HG02763 (cell line): ENCODE measurements at regions not wholly inside any gene's neighbourhood (a gene's known extent, or its start where the extent isn't known, plus 50 kb on each side); places are given as distances from the start of the nearest gene placed in this dataset.

Experiments used
- ATAC-seq: cut with Tn5 transposase; IDR thresholded peaks from one replicate; pipeline ENCODE4 v1.9.1; 2021; ENCODE audit warnings: mild to moderate bottlenecking, moderate library complexity; ENCODE audit not compliant: unreplicated experiment

DNA sequence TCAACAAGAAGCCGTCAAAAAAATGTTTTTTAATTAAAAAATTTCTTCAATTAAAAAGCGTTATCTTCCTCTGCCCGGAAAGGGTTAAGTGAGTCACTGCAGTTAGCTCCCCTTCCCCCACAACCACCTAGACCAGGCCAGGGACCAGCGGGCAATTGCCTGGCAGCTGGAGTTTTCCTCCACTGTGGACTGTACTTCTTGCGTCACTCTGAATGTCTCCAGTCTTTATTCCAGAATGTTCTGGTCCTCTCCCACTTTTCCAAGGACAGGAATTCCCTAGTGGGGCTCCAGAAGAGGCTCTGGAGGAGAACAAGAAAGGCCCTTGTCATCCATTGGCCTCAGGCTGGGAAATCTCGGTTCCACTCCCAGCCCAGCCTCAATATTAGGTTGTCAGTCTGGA, 114.0 kb downstream of the C9orf50 start:
- no peak for ATAC-seq

DNA sequence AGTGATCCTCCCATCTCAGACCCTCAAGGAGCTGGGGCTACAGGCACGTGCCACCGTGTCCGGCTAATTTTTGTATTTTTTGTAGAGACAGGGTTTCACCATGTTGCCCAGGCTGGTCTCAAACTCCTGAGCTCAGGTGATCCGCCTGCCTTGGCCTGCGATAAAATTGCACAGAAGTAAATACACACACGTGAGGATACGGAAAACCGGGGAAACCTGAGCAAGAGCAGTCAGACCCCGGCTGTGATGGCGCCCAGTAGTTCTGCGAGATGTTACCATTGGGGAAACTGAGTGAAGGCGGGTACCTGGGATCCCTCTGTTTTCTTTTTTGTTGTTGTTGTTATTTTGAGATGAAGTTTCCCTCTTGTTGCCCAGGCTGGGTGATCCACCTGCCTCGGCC, 114.9 kb downstream of the C9orf50 start:
- no peak for ATAC-seq

DNA sequence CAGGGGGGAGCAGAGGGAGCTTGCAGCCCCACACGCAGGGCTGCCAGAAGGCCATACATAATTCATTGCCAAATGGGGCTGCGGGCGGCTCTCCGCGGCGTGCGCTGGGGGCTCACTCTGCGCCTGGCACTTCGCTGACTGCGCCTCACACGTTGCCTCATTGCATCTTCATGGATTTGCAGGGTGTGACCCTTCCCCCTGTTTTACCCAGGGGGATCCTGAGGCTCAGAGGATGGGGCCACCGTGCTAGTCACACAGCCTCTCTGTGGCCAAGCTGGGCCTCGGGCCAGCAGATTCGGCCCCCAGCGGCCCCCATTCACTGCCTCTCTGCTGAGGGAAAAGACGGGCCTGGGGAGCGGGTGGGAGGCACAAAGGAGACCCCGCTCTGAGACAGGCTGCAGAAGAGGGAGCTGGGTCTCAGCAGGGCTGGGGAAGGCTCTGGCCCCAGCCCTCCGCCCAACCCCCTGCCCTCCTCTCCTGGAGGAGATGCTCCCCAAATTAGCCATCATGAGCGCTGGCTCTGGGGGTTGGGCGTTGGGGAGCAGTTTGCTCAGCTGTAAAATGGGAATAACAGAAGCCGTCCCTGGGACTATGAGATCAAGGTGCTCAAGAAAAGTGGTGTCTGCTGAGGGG, 115.5 kb downstream of the C9orf50 start:
- no peak for ATAC-seq

DNA sequence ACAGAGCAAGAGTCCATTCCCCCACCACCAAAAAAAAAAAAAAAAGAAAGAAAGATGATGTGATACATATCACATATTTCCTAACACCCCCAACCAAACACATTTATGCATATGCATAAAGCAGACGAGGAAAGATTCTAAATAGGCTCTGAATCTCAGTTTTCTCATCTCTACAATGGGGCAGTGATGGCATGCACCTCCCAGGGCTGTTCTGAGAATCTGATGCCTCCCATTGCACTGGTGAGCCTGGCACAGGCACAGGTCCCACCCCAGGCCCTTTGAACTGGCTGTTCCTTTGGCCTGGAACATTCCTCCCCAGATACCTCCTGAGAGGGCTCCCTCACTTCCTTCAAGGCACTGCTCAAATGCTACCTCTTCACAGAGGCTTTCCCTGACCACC, 116.5 kb downstream of the C9orf50 start:
- no peak for ATAC-seq

DNA sequence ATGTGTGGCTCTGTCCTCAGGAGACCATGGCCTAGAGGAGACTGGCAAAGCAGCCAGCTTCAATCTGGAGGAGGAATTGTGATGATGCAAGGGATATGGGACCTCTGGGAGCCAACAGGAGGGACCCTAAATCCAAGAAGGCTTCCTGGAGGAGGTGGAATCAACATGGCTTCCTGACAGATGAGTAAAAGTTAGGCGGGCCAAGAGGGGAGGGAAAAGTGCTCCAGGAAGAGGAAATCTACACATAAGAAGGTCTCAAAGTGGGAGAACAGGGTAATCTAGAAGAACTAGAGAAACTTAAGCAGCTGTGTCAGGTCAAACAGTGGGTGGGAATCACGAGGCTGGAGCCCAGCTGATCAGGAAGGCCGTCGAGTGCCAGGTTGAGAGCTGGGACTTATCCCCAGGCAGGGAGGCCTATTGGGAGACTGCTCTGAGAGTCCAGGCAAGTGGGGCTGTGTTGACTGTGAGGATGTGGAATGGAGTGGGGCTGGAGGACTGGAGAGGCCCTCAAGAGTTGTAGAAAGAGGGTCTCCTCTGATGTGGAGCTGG, 119.1 kb downstream of the C9orf50 start:
- no peak for ATAC-seq

DNA sequence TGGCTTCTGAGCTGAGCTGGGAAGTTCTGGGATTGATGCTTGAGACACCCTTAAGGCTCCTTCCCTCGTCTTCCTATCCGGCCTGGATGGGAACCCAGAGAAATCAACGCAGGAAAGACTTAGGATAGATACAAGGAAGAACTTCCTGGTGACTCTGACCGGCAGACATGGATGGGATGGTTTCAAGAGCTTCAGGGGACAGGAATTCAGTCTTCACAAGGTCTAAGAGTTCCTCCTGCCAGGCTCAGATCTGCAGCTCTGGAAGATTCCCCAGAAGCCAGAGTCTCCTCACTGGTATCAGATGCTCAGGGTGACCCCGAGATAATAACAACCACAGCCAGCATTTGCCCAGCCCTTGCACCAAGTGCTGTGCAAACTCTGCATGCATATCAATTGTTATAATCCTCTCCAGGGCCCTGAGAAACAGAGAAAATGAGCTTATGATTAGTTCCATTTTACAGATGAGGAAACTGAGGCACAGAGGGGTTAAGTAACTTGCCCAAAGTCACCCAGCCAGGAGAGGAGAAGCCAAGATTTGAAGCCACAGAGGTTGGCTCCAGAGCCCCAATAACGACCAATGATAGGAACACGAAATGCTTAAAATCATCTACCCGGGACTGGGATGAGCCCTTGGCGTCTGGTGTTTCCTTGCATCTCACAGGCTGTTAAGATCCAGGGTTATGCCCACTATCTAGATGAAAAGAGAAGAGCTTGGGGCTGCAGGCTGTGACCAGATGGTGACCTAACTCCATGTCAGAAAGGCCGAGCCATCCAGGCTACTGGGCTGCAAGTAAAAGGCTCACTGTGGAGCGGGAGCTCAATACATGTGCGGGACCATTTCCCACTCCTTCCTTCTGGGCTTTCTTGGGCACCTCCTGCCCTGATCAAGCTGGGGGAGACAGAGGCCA, 119.8 kb downstream of the C9orf50 start:
- no peak for ATAC-seq

DNA sequence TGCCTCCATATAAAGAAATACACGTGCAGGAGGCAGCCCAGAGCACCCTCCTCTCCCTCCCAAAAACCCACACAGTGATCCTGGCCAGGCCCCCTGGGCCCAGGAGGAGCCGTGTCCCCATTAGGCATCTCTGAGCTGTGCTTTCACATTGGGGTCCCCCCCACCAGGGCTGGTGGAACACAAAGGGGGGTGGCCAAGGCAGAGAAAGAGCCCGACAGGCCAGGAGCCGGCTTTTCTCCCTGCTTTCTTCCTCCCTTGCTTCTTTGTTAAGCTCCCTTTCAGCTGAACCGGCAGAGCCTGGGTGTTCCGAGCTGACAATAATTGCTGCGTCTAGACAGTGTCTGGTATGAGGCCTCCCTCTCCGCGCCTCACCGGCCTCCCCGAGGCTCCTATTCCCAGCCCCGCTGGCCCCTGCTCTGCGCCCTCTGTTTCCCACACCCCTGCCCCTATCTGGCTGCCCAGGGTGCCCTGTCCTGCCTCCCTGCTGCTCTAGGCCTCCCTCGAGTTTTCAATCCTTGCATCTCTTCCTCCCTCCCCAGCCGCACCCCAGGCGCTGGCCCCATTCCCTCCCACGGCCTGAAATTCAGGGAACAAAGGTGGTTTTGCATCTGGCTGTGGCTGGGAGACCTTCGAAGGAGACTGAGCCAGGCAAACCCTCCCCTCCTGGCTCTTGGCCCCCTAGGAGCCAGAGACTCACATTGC, 120.6 kb downstream of the C9orf50 start:
- ATAC-seq: no peak

DNA sequence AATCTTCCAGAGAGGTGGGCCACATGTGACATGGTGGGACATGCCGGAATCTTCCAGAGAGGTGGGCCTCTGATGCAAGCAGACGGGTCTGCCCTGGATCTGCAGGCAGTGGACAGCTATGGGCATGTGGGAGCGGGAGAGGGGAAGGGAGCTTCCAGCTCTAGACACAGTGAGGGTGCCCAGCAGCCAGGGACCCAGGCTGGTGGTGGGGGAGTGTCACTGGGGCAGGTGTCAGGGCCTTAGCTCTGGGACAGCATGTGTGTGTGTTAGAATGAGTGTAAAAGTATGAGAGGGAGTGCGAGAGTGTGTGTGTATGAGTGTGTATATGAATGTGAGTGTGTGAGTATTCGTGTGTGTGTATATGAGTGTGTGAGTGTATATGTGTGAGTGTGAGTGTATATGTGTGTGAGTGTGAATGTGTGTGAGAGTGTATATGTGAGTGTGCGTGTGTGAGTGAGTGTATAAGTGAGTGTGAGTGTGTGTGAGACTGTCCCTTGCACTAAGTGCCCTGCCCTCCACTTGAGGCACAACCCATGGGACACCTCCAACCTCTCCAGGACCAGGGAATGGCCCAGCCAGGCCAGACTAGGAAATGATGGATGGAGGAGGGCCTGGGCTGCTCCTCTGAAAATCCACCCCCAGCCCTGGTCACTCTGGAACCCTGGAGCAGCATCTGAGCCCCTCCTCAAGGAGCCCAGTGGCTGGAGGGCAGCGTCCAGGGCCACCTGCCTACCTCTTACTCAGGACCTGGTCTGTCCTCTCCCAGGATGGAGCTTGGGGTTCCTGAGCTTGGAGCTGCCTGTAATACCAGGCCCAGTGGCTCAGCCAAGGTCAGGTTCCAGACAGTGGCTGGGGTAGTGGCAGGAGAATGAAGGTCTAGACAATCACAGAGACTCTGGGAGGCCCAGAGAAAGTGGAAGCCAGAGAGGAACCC, 122.2 kb downstream of the C9orf50 start:
- no peak for ATAC-seq

DNA sequence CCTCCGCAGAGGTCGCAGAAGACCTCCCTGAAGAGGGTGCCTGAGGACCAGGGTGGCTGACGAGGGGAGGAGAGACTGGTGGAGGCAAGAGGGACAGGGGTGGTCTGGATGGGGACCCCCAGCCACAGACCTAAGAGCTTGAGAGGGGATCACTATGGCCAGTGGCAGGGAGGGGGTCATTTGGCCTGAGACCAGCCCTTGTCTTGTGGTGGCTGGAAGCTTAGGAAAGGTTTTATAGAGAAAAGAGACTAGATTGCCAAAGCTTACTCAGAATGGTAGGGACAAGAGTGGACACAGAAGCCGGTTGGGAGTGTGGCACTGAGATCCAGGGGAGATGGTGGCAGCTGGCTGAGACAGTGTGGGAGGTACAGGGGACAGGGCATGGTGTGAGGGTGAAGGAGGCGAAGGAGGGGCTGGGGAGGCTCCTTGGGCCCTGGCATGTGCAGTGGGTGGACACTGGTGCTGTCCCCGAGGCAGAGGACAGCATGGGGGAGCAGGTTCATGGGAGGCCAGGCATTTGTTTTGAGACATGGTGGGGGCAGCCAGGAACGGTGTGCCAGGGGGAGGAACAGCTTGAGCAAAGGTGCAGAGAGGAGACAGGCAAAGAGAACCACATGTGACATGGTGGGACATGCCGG, 123.0 kb downstream of the C9orf50 start:
- ATAC-seq: no peak

DNA sequence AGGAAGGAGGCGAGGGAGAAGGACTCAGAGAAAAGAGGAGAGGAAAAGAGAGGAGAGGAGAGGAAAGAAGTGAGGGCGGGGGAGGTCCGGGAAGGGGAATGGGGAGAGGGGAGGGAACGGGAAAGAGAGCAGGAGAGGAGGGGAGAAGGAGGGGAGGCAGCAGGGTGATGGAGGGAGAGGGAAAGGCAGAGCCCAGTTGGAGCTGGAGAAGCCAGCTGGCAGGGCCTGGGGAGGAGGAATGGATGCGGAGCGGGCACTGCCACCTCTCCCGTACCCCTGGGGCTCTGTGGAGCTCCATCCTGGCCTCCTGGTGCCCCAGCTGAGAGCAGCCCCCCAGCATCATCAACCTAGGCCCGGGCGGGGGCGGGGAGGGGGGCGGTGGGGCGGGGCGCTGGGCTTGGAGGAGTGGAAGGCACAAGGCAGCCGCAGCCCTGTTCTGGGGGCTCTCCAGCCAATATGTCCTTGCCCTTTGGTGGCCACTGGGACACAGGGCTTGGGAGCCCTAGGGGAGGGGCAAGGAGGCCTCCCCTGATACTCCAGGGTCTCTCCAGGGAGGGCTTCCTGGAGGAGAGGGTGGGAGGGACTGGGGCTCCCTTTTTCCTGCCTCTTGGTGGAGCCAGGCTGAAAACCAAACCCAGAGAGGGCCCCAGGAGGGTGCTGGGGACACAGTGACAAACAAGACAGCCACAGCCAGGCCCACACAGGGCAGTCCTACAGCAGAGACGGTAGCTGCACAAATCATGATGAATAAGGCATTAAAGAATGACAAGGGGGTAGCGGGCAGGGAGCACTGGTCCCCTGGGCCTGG, 123.7 kb downstream of the C9orf50 start:
- ATAC-seq: no peak

DNA sequence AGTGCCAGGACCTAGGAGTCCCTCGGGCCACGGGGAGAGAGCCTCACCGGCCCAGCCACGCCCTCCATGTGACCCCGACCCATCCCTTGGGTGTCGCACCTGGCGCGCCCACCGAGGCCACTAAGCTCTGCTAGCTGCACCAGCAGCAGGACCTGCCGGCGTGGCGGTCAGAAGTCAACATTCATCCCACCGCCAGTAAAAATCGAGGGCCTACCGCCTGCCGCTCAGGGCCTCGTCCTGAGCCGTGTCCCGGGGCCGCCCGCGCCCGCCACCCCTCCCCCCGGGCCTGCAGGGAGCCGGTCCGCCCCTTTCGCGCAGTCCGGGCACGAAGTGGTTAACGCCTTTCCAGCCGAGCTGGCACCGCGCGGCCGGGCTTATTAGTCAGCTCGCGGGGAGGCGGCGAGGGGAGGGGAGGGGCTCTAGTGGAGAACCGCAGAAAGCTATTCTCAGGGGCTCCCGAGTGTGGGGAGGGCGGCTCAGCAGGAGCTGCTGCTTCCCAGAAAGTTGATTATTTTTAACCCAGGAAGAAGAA, 124.4 kb downstream of the C9orf50 start:
- ATAC-seq: no peak

DNA sequence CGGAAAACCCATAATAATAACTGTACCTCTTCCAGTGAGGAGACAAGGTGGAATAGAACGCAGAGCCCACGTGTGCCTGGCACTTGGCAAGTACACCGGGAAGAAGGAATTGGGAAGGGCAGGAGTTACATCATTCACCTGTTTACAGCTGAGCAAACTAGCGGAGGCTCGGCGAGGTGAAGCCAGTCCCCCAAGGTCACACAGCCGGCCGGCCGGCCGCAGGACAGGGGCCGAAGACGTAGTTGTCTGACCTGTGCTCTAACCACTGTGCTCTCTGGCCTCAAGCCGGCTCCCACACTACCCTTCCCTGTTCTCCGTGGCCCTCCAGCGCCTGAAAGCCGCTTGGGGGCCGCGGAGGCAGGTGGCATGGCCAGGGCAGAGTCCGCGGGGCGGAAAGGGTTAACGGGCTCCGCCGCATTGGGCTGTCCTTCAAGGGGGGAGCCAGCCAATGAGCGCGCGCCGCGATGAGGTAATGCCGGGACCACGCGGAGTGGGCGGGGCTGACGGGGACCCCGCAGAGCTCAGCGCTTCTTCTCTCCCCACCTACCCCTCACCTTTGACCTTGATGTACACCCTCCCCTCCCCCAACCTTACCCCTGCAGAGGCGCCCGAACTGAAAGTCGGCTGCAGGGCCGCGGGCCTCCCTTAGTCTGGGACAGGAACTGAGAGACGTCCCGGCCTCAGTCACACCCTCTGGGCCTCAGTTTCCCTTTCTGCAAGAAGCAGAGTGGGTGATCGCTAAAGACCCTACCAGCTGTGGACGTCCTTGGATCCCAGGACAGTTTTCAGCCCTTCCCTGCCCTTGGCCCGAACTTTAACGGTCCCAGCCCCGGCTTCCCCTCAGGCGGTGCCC, 125.1 kb downstream of the C9orf50 start:
- no peak for ATAC-seq

DNA sequence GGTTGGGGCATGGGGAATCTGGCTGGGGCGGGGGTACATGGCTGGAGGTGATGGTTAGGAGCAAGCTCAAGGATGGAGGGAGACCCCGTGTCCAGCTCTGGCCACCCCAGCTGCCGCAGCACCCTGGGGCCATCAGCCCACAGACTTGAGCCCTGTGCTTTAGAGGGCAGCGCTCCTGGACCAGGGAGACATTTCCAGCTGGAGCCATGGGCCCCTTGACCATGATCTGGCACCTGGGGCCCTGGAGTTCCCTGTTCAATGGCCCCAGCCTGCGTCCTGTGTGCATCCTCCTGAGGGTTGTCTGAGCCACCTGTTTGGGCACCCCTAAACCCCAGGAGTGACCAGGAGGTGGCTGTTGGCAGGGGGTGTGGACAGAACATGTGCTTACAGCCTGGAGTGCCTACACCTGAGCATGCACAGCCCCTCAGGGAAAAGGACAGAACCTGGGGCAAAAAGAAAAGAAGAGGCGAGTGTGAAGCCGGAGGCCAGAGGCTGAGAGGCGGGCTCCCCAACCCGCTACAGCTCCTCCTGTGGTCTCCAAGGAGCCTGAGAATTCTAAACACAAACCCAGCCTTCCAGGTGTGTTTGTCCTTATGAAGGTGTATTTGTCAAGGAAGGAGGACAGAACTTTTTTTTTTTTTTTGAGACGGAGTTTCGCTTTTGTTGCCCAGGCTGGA, 126.7 kb downstream of the C9orf50 start:
- ATAC-seq: no peak

DNA sequence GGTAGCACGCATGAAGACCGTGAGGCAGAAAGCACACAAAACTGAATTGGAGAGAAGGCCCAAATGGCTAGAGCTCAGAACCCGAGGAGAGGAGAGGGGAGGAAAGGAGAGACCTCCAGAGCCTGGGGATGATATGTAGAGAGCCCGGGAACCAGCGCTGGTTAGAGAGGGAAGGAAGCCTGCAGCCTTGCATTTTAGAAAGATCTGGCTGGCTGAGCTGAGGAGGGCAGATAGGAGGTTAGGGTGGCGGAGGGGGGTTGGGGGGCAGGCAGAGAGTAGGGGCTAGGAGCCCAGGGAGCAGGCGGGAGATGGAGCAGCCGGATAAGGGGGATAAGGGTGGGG, 127.2 kb downstream of the C9orf50 start:
- ATAC-seq: no peak

DNA sequence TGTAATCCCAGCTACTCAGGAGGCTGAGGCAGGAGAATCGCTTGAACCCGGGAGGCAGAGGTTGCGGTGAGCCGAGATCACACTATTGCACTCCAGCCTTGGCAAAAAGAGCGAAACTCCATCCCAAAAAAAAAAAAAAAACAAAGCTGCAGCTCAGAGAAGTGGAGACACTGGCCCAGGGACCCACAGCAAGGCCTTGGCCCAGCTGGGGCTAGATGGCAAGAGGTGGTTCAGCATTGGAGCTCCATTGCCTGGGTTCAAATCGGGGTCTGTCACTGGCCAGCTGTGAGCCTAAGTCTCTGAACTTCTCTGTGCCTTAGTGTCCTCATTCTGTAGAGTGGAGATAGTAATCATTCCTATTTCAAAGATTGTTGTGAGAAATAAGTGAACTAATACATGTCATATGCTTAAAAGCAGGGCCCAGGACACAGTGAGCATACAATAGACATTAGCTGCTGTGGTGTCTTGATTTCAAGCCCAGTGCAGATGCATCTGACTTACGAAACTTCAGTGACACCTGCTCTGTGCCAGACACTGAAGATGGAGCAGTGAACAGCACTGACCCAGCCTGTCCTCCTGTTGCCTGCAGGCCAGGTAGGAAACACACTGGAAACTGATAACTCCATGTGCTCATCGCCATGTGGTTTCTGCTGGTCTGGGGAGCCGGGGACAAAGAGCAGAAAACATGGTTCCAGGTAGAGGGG, 127.7 kb downstream of the C9orf50 start:
- ATAC-seq: no peak

DNA sequence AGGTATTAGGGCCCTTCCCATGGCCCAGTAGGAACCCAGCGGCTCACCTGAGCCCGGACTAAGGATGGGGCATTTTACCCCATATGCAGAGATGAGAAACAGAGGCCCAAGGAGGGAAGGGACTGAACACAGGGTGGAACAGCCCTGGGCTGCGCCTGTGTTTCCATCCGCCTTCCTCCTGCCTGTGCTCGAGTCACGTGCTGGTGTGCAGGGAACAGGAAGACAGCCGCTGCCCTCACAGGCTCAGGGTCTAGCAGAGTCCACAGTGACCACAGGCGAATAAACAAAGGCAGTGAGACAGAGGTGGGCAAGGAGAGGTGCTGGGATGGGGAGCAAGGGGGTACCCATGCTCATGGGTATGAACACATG, 129.4 kb downstream of the C9orf50 start:
- no peak for ATAC-seq
